GM12875 (cell line): ENCODE measurements at regions not wholly inside any gene's neighbourhood (a gene's known extent, or its start where the extent isn't known, plus 50 kb on each side); places are given as distances from the start of the nearest gene placed in this dataset.
A peak's percentile ranks its signal among the peaks of the same experiment; 100 is the strongest.

Experiments
- H3K4me3 ChIP-seq: one replicate; pipeline ENCODE4 v1.5.1; 2011; ENCODE audit warnings: low read depth, low read length, control low read depth
- TF ChIP-seq, protein P1 (sequence below): IDR thresholded peaks from 2 replicates; pipeline ENCODE4 v1.5.1; 2011; ENCODE audit warnings: low read depth, mild to moderate bottlenecking, control low read depth, inconsistent platforms, low read length, moderate library complexity, borderline replicate concordance; ENCODE audit not compliant: insufficient read depth

DNA sequence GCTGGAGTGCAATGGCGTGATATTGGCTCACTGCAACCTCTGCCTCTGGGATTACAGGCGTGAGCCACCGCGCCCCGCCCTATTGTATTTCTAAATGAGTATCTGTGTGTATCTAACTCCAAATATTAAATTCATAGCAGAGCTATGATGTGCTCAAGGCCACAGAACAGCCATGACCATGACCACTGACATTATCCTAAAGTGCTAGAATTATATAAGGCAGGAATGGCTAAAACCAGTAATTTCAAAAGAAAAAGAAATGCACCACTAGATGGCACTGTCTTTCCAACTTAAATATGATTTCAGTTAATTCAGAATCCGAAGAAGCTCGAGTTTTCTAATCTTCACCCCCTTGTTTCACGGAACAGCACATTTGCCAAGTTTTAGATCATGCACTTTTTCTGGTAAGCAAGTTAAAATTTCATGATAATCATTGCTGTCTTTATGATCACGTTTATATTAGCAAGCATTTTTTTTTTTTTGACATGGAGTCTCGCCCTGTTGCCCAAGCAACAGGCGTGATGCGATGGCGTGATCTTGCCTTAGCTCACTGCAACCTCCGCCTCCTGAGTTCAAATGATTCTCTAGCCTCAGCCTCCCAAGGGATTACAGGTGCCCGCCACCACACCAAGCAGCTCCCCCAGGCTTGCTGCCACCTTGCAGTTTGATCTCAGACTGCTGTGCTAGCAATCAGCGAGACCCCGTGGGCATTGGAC is 65.3 kb downstream of the OR13A1 start:
- peak overlapping the region; percentile 46 for H3K4me3 ChIP-seq
- TF ChIP-seq, protein P1, sequence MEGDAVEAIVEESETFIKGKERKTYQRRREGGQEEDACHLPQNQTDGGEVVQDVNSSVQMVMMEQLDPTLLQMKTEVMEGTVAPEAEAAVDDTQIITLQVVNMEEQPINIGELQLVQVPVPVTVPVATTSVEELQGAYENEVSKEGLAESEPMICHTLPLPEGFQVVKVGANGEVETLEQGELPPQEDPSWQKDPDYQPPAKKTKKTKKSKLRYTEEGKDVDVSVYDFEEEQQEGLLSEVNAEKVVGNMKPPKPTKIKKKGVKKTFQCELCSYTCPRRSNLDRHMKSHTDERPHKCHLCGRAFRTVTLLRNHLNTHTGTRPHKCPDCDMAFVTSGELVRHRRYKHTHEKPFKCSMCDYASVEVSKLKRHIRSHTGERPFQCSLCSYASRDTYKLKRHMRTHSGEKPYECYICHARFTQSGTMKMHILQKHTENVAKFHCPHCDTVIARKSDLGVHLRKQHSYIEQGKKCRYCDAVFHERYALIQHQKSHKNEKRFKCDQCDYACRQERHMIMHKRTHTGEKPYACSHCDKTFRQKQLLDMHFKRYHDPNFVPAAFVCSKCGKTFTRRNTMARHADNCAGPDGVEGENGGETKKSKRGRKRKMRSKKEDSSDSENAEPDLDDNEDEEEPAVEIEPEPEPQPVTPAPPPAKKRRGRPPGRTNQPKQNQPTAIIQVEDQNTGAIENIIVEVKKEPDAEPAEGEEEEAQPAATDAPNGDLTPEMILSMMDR, result peak; percentile 8; the same call in 1 of the 2 replicates

DNA sequence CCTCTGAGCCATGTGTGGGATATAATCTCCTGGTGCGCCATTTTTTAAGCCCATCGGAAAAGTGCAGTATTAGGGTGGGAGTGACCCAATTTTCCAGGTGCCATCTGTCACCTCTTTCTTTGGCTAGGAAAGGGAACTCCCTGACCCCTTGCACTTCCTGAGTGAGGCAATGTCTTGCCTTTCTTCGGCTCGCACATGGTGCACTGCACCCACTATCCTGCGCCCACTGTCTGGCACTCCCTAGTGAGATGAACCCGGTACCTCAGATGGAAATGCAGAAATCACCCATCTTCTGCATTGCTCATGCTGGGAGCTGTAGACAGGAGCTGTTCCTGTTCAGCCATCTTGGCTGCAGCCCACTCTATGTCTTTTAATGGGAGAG is 64.7 kb downstream of the OR13A1 start:
- H3K4me3 ChIP-seq, result peak overlapping the region; percentile 46
